Neural progenitor cell (in vitro differentiated cells): ENCODE measurements at regions not wholly inside any gene's neighbourhood (a gene's known extent, or its start where the extent isn't known, plus 50 kb on each side); places are given as distances from the start of the nearest gene placed in this dataset.

Experiments used
- CTCF ChIP-seq: fragments of 200-600 bp; sonication (generic); IDR thresholded peaks from 2 replicates; pipeline ENCODE4 v1.5.1; 2017; ENCODE audit warnings: antibody characterized with exemption, mild to moderate bottlenecking
- EZH2 ChIP-seq: fragments of 200-600 bp; sonication (generic); IDR thresholded peaks from 2 replicates; pipeline ENCODE4 v1.6.1; 2017; ENCODE audit warnings: antibody characterized with exemption, mild to moderate bottlenecking, moderate library complexity

- no peak for TF ChIP-seq CTCF
- TF ChIP-seq EZH2: no peak
Observed at GRCh38 chr1:95396557-95396956, 162.5 kb downstream of the RWDD3 start.
